KMS-11 (cell line): ENCODE measurements at regions not wholly inside any gene's neighbourhood (a gene's known extent, or its start where the extent isn't known, plus 50 kb on each side); places are given as distances from the start of the nearest gene placed in this dataset.

Source experiments
- H2AFZ ChIP-seq: fragments of 200-600 bp; sonication (generic); 2 replicates; pipeline ENCODE4 v1.6.1; 2016; ENCODE audit warnings: antibody characterized with exemption, mixed run types, low read depth
- H3K27ac ChIP-seq: fragments of 200-600 bp; sonication (generic); 2 replicates; pipeline ENCODE4 v1.6.1; 2016; ENCODE audit warnings: mild to moderate bottlenecking, mixed run types
- H3K27me3 ChIP-seq: fragments of 200-600 bp; sonication (generic); 2 replicates; pipeline ENCODE4 v1.6.1; 2017; ENCODE audit warnings: mild to moderate bottlenecking, low read depth, mixed run types, moderate library complexity; ENCODE audit not compliant: insufficient read depth
- H3K36me3 ChIP-seq: fragments of 200-600 bp; sonication (generic); 2 replicates; pipeline ENCODE4 v1.6.1; 2017; ENCODE audit warnings: mild to moderate bottlenecking, mixed run types; ENCODE audit not compliant: insufficient read depth
- H3K4me1 ChIP-seq: fragments of 200-600 bp; sonication (generic); 2 replicates; pipeline ENCODE4 v1.6.1; 2016; ENCODE audit warnings: mild to moderate bottlenecking, low read depth, mixed run types; ENCODE audit not compliant: poor library complexity, severe bottlenecking
- H3K4me2 ChIP-seq: fragments of 200-600 bp; sonication (generic); 2 replicates; pipeline ENCODE4 v1.7.0; 2016; ENCODE audit warnings: mild to moderate bottlenecking, mixed run types
- H3K4me3 ChIP-seq: fragments of 200-600 bp; sonication (generic); IDR thresholded peaks from 2 replicates; pipeline ENCODE4 v1.6.1; 2017; ENCODE audit warnings: low read depth, low read length, mixed read lengths; ENCODE audit not compliant: insufficient read depth
- H3K79me2 ChIP-seq: fragments of 200-600 bp; sonication (generic); 2 replicates; pipeline ENCODE4 v1.6.1; 2016; ENCODE audit warnings: low read depth, mixed run types; ENCODE audit not compliant: insufficient read depth
- H3K9ac ChIP-seq: fragments of 200-600 bp; sonication (generic); 2 replicates; pipeline ENCODE4 v1.6.1; 2016; ENCODE audit warnings: mild to moderate bottlenecking, mixed run types
- H4K20me1 ChIP-seq: fragments of 200-600 bp; sonication (generic); 2 replicates; pipeline ENCODE4 v1.6.1; 2016; ENCODE audit warnings: mild to moderate bottlenecking, mixed run types; ENCODE audit not compliant: insufficient read depth
- TF ChIP-seq, protein P1 (sequence below): fragments of 200-600 bp; sonication (generic); conservative IDR thresholded peaks from 2 replicates; pipeline ENCODE4 v1.6.1; 2017; ENCODE audit warnings: low read depth, mild to moderate bottlenecking, antibody characterized with exemption, low read length, moderate library complexity, mixed read lengths

DNA sequence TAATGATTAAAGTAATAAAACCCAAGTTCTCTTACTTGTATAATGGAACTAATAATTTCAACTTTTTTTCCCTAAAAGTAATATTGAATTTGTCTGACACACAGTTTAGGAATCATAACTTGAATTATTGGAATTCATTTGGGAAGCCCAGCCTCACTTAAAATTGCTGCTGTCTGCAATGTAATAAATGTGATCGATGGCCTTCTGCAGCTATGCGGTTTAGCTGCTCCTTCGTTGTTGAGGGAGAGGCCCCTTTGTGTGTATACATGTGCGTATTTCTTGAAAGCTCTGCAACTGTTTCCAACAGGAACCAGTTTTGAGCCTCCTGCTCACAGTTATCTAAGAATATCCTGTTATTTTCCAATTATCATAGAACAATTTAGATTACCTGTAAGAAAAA lies 152.5 kb downstream of the AKR1D1 start:
- Histone ChIP-seq H3K9ac (no peak overlapping the region), H3K4me2 (no peak overlapping the region), H3K27me3 (no peaks in the 10 kb centered on the region), H2AFZ (no peak overlapping the region), H3K36me3 (no peaks in the 10 kb centered on the region), H3K27ac (no peak overlapping the region), H4K20me1 (no peaks in the 10 kb centered on the region), H3K79me2 (no peaks in the 10 kb centered on the region), H3K4me3 (no peak overlapping the region), H3K4me1 (no peaks in the 10 kb centered on the region)
- TF ChIP-seq, protein P1, sequence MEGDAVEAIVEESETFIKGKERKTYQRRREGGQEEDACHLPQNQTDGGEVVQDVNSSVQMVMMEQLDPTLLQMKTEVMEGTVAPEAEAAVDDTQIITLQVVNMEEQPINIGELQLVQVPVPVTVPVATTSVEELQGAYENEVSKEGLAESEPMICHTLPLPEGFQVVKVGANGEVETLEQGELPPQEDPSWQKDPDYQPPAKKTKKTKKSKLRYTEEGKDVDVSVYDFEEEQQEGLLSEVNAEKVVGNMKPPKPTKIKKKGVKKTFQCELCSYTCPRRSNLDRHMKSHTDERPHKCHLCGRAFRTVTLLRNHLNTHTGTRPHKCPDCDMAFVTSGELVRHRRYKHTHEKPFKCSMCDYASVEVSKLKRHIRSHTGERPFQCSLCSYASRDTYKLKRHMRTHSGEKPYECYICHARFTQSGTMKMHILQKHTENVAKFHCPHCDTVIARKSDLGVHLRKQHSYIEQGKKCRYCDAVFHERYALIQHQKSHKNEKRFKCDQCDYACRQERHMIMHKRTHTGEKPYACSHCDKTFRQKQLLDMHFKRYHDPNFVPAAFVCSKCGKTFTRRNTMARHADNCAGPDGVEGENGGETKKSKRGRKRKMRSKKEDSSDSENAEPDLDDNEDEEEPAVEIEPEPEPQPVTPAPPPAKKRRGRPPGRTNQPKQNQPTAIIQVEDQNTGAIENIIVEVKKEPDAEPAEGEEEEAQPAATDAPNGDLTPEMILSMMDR, result no peak

DNA sequence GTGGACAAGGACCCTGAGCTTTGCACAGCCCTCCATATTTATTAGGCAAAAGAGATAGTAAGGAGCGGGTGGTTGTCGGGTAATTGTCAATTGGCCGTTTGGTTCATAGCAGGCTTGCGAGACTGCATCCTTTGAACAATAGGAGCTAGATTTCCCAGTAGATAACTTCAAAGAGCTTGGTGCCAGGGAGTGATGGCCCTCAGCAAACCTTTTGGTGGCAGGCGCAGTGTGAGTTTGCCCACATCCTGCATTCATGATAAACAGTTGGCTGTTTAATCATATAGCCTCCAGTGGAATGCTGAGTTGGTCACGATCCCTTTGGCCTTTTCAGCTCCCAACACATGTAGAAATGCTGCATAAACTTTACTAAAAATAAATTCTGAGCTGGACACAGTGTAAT lies 156.9 kb downstream of the AKR1D1 start:
- no peak overlapping the region for H3K4me3 ChIP-seq
- H3K4me1 ChIP-seq, result no peaks in the 10 kb centered on the region
- H3K9ac ChIP-seq, result no peak overlapping the region
- H3K36me3 ChIP-seq, result no peaks in the 10 kb centered on the region
- no peak overlapping the region for H3K4me2 ChIP-seq
- TF ChIP-seq, protein P1, result no peak
- no peak overlapping the region for H3K27ac ChIP-seq
- no peaks in the 10 kb centered on the region for H3K79me2 ChIP-seq
- no peaks in the 10 kb centered on the region for H4K20me1 ChIP-seq
- H3K27me3 ChIP-seq, result no peaks in the 10 kb centered on the region
- no peak overlapping the region for H2AFZ ChIP-seq

DNA sequence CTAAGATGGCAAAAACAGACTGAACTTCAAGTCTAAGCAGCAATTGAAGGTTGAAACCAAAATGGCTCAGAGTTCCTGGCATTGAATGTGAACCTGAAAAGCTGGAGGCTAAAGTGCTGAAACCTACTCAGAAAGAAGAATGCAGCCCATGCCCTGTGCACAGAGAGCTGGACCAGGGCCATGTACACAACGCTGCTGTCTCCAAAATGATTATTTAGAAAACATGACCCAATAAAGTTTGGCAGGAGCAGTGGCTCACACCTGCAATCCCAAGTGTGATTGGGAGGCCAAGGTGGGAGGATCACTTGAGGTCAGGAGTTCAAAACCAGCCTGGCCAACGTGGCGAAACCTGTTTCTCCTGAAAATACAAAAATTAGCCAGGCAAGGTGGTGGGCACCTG lies 158.9 kb downstream of the AKR1D1 start:
- H3K27me3 ChIP-seq, result no peaks in the 10 kb centered on the region
- peaks cover 16% of the 10 kb centered on the region for H3K4me1 ChIP-seq
- TF ChIP-seq, protein P1, result no peak
- no peak overlapping the region for H3K27ac ChIP-seq
- no peaks in the 10 kb centered on the region for H3K36me3 ChIP-seq
- no peak overlapping the region for H3K9ac ChIP-seq
- H3K4me2 ChIP-seq, result no peak overlapping the region
- no peaks in the 10 kb centered on the region for H3K79me2 ChIP-seq
- H4K20me1 ChIP-seq, result no peaks in the 10 kb centered on the region
- no peak overlapping the region for H3K4me3 ChIP-seq
- no peak overlapping the region for H2AFZ ChIP-seq

DNA sequence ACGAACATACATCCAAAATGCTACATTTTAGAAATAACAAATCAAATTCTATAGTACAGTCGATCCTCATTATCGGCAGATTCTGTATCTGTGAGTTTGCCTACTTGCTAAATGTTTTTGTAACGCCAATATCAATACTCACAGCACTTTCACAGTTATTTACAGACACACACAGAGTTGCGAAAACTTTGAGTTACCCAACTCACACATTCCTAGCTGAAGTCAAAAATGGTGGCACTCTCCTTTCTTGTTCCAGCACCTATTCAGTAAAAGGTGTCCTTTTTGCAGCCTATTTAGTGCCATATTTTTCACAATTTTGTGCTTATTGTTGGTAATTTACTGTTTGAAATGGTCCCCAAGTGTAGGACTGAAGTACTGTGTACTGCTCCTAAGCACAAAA lies 161.7 kb downstream of the AKR1D1 start:
- Histone ChIP-seq H3K9ac (no peak overlapping the region), H3K27ac (no peak overlapping the region), H3K27me3 (no peaks in the 10 kb centered on the region), H3K4me1 (peaks cover 16% of the 10 kb centered on the region), H2AFZ (no peak overlapping the region), H4K20me1 (no peaks in the 10 kb centered on the region), H3K79me2 (no peaks in the 10 kb centered on the region), H3K36me3 (no peaks in the 10 kb centered on the region), H3K4me3 (no peak overlapping the region), H3K4me2 (no peak overlapping the region)
- TF ChIP-seq, protein P1, result no peak
